Astrocyte of the spinal cord (primary cell): ENCODE measurements at regions not wholly inside any gene's neighbourhood (a gene's known extent, or its start where the extent isn't known, plus 50 kb on each side); places are given as distances from the start of the nearest gene placed in this dataset.

Source experiments
- DNase-seq: peaks from one replicate; pipeline ENCODE4 v3.0.0; 2011; ENCODE audit warnings: low read depth, low spot score
- H3K4me3 ChIP-seq: 2 replicates; pipeline ENCODE4 v1.5.1; 2011; ENCODE audit warnings: low read depth, mild to moderate bottlenecking, low read length, moderate library complexity
- in situ Hi-C: cut with HindIII; loops from 2 replicates; pipeline ENCODE4 v1.10.0; 2017; ENCODE audit warnings: low sequenced_read_pairs
- TF ChIP-seq, protein P1 (sequence below): IDR thresholded peaks from 2 replicates; pipeline ENCODE4 v1.5.1; 2012; ENCODE audit warnings: low read depth, mild to moderate bottlenecking, low read length, inconsistent platforms

- in situ Hi-C loops: no loop called here
- H3K4me3 ChIP-seq: no peak overlapping the region
- DNase-seq: no peak
- TF ChIP-seq, protein P1, sequence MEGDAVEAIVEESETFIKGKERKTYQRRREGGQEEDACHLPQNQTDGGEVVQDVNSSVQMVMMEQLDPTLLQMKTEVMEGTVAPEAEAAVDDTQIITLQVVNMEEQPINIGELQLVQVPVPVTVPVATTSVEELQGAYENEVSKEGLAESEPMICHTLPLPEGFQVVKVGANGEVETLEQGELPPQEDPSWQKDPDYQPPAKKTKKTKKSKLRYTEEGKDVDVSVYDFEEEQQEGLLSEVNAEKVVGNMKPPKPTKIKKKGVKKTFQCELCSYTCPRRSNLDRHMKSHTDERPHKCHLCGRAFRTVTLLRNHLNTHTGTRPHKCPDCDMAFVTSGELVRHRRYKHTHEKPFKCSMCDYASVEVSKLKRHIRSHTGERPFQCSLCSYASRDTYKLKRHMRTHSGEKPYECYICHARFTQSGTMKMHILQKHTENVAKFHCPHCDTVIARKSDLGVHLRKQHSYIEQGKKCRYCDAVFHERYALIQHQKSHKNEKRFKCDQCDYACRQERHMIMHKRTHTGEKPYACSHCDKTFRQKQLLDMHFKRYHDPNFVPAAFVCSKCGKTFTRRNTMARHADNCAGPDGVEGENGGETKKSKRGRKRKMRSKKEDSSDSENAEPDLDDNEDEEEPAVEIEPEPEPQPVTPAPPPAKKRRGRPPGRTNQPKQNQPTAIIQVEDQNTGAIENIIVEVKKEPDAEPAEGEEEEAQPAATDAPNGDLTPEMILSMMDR: no peak
Measured at GRCh38 chr16:77551357-77551756, 116.5 kb upstream of the ADAMTS18 start.

GRCh38 chr16:77553130-77553529 is 118.3 kb upstream of the ADAMTS18 start:
- TF ChIP-seq, protein P1: no peak
- no peak overlapping the region for H3K4me3 ChIP-seq
- in situ Hi-C loops: no loop called here
- no peak for DNase-seq

GRCh38 chr16:77555126-77555525 is 120.3 kb upstream of the ADAMTS18 start:
- no peak for DNase-seq
- H3K4me3 ChIP-seq: no peak overlapping the region
- in situ Hi-C loops: no loop called here
- TF ChIP-seq, protein P1: no peak

DNA sequence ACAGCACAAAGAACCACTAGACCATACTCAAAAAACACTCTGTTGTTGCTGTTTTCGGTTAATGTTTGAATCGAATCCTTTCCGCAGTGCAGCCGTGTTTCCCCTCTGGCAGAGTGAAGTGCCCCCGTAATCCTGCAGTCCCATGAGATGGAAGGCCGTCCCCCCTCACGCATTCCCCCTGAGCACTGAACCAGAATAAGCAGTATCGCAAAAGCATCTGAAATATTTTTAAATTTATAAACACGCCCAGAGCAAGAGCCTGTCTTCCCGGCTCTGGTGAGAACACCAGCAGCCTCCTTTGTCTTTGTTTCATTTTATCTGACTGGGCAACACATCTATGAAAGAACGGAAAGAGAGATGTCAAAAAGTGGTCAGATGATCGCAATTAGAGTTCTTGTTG is 121.0 kb upstream of the ADAMTS18 start:
- no peak for DNase-seq
- in situ Hi-C loops: no loop called here
- TF ChIP-seq, protein P1: no peak
- H3K4me3 ChIP-seq: no peak overlapping the region

GRCh38 chr16:77556201-77556873 is 121.5 kb upstream of the ADAMTS18 start:
- TF ChIP-seq, protein P1: no peak
- DNase-seq: no peak
- in situ Hi-C loops: no loop called here
- no peak overlapping the region for H3K4me3 ChIP-seq

DNA sequence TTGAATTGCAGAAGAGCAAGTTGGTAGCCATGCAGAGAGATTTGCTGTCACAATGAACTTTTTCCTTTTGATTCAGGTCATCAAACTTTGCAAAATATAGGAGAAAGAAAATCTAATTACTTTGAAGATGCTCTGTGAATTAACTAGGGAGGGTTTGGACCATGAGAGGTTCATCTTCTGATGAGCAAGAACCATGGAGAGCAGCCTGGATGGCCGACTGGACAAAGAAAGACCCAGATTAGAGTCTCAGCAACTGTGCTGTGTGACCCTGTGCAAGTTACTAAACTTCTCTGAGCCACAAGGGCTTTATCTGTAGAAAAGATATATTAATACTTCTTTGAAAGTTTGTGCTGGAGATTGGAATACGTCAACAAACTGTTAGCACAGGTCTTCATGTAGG is 122.6 kb upstream of the ADAMTS18 start:
- TF ChIP-seq, protein P1: no peak
- H3K4me3 ChIP-seq: no peak overlapping the region
- no peak for DNase-seq
- in situ Hi-C loops: no loop called here
